NT2/D1 (cell line): ENCODE measurements at regions not wholly inside any gene's neighbourhood (a gene's known extent, or its start where the extent isn't known, plus 50 kb on each side); places are given as distances from the start of the nearest gene placed in this dataset.

Experiments
- SUZ12 ChIP-seq: IDR thresholded peaks from 2 replicates; pipeline ENCODE4 v1.6.1; 2011; ENCODE audit not compliant: insufficient read length, insufficient read depth; ENCODE audit errors: extremely low read depth
- YY1 ChIP-seq: IDR thresholded peaks from 2 replicates; pipeline ENCODE4 v1.6.1; 2011; ENCODE audit not compliant: insufficient read length, insufficient read depth
- ZNF274 ChIP-seq: IDR thresholded peaks from 2 replicates; pipeline ENCODE4 v1.6.1; 2011; ENCODE audit warnings: mild to moderate bottlenecking, low read depth, low read length

GRCh38 chr1:17957588-17958267 lies 149.9 kb upstream of the IGSF21 start:
- TF ChIP-seq ZNF274: no peak
- no peak for TF ChIP-seq YY1
- TF ChIP-seq SUZ12: no peak
